ENCODE measurements at regions not wholly inside any gene's neighbourhood (a gene's known extent, or its start where the extent isn't known, plus 50 kb on each side); places are given as distances from the start of the nearest gene placed in this dataset.

- Mint-ChIP-seq H3K27me3 (no peaks in the 10 kb centered on the region), H3K36me3 (no peaks in the 10 kb centered on the region), H3K9me3 (peaks cover 1% of the 10 kb centered on the region), H3K4me1 (no peaks in the 10 kb centered on the region), H3K4me3 (no peak overlapping the region), H3K27ac (no peak overlapping the region)
- DNase-seq, result no peak
Measured at GRCh38 chr13:107331359-107331758, 763.4 kb upstream of the ARGLU1 start.

DNA sequence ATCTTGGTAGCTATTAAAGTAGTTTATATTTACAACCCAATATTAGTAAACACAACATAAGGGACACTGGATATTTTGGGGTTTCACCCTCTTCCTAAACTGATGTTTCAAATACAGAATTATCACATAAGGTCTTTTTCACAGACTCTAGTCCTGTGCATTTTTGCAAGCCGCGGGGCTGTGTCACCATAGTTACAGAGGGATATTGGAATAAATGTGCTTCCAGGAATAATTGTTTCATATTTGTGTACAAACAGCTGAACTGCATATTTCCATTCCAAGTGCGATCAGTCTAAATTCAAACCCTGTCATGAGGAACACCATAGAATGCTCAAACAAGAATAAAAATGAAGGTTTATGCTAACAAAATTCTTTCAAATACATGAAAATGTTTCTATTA, 762.5 kb upstream of the ARGLU1 start:
- Mint-ChIP-seq H3K36me3 (no peaks in the 10 kb centered on the region), H3K4me1 (no peaks in the 10 kb centered on the region), H3K9me3 (peaks cover 1% of the 10 kb centered on the region), H3K27ac (no peak overlapping the region), H3K4me3 (no peak overlapping the region), H3K27me3 (no peaks in the 10 kb centered on the region)
- DNase-seq, result no peak

GRCh38 chr13:107329991-107330390, 762.1 kb upstream of the ARGLU1 start:
- Mint-ChIP-seq H3K4me1 (no peaks in the 10 kb centered on the region), H3K36me3 (no peaks in the 10 kb centered on the region), H3K9me3 (peaks cover 1% of the 10 kb centered on the region), H3K4me3 (no peak overlapping the region), H3K27me3 (no peaks in the 10 kb centered on the region), H3K27ac (no peak overlapping the region)
- DNase-seq, result no peak

DNA sequence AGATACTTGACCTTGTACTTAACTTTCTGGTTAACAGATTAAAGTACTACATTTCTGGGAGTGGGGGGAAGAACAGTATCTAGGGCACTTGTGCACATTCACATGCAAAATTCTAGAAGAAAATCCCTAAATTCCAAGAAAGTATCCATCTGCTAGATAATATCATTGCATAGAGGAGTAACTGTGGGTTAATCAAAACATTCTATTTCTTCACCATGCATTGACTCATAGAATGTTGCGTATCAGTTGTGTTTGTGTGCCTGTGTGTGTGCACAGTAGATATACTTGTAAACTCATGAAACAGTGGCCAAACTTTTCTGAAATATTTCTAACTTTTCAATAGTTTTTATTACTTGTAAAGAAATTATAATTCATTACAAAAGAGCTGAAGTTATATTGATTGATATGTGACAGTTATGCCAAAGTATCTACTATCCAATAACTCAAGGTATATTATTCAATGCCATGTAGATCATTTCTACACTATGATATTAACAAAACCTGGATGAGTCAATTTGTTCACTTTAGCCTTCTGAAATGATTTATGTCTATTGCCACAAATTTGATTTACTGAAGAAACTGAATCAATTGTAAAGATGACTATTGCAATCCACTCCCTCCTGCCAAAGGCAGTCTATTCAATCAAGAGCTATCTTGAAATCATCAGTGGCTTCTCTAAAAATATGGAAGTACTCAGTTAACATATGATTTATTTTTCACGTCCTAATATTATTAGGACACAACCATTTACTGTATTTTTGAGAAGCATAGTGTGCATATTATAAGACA, 756.7 kb upstream of the ARGLU1 start:
- Mint-ChIP-seq H3K4me1 (no peaks in the 10 kb centered on the region), H3K27ac (no peak overlapping the region), H3K9me3 (no peaks in the 10 kb centered on the region), H3K27me3 (no peaks in the 10 kb centered on the region), H3K36me3 (no peaks in the 10 kb centered on the region), H3K4me3 (no peak overlapping the region)
- no peak for DNase-seq

DNA sequence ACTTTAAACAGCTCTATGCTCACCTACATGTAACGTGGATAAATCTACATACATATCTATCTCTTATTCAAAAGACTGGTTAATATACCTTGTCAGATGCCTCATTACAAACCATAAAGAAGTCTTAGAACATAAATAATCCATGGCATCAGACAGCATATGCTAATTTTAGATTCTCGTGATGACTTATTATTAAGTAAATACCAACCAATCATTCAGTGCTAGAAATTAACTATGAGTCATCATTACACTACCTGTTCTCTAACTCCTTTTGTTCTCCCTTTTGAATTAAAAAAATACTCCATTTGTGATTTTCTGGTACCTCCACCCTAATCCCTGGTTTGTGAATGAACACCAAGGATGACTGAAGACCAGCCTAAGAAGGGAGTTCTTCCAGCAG, 754.3 kb upstream of the ARGLU1 start:
- Mint-ChIP-seq H3K27me3 (no peaks in the 10 kb centered on the region), H3K9me3 (no peaks in the 10 kb centered on the region), H3K27ac (no peak overlapping the region), H3K4me3 (no peak overlapping the region), H3K36me3 (no peaks in the 10 kb centered on the region), H3K4me1 (no peaks in the 10 kb centered on the region)
- no peak for DNase-seq

GRCh38 chr13:107305178-107305577, 737.2 kb upstream of the ARGLU1 start:
- no peak for DNase-seq
- Mint-ChIP-seq H3K4me1 (no peaks in the 10 kb centered on the region), H3K27me3 (no peaks in the 10 kb centered on the region), H3K36me3 (no peaks in the 10 kb centered on the region), H3K4me3 (no peak overlapping the region), H3K9me3 (no peaks in the 10 kb centered on the region), H3K27ac (no peak overlapping the region)

DNA sequence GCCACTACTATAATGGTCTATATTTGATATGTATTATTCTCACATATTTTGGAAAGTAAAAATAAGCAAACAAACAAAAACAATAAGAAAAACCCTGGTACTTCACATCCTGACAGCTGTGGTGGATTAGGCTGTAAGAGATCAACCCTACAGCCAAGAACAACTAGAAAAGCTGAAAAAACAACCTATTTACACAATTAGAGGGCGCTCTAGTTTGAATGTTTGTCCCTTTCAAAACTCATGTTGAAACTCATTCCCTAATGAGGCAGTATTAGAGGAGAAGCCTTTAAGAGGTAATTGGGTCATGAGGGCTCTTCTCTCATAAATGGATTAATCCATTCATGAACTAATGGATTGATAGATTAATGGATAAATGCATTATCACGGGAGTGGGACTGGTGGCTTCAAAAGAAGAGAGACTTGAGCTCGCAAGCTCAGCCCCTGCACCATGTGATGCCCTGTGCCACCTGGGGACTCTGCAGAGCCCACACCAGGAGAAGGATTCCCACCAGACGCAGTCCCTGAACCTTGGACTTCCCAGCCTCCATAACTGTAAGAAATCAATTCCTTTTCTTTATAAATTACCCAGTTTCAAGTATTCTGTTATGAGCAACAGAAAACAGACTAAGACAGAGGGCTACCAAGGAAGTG, 733.9 kb upstream of the ARGLU1 start:
- Mint-ChIP-seq H3K27ac (no peak overlapping the region), H3K9me3 (no peaks in the 10 kb centered on the region), H3K36me3 (no peaks in the 10 kb centered on the region), H3K4me1 (no peaks in the 10 kb centered on the region), H3K27me3 (no peaks in the 10 kb centered on the region), H3K4me3 (no peak overlapping the region)
- DNase-seq, result no peak

DNA sequence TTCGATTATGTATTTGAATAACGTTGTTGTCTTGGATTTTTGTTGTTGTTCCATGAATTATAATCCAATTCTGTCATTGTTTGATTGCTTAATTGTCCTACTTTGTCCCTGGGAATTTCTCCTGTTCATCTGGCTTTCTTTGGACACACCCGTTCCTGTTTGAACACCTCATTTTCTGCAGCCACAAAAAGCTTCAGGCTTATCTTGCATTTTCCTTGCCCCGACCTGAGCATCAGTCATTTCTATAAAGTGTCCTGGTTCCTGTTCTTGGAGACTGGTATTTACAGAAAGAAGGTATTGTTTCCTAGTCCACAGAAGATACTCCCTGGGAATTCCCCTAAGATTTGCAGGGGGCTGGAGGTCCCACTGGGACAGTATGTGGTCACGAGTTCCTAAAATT, 731.8 kb upstream of the ARGLU1 start:
- DNase-seq, result no peak
- Mint-ChIP-seq H3K4me1 (no peaks in the 10 kb centered on the region), H3K9me3 (no peaks in the 10 kb centered on the region), H3K27ac (no peak overlapping the region), H3K27me3 (no peaks in the 10 kb centered on the region), H3K4me3 (no peak overlapping the region), H3K36me3 (no peaks in the 10 kb centered on the region)

DNA sequence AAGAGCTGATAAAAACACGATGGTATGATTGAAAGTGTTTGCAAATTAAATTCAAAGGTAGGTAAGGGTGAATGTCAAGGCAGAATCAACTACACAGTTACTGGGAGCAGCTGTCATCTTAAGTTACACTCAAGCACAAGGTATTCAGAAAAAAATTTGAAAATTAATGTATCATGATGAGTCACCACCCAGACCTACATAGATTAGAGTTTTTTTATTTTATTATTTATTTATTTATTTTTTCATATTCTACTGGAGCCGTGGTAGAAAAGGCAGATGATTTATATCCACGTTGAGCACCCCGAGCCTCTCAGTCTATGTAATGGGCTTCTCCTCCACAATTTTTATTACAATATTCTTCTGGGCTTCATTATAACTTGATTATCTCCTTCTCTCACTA, 728.9 kb upstream of the ARGLU1 start:
- Mint-ChIP-seq H3K9me3 (no peaks in the 10 kb centered on the region), H3K36me3 (no peaks in the 10 kb centered on the region), H3K27ac (no peak overlapping the region), H3K27me3 (no peaks in the 10 kb centered on the region), H3K4me3 (no peak overlapping the region), H3K4me1 (no peaks in the 10 kb centered on the region)
- no peak for DNase-seq

- no peaks in the 10 kb centered on the region for H3K9me3 Mint-ChIP-seq
- no peak overlapping the region for H3K27ac Mint-ChIP-seq
- no peaks in the 10 kb centered on the region for H3K4me1 Mint-ChIP-seq
- H3K27me3 Mint-ChIP-seq, result no peaks in the 10 kb centered on the region
- no peak for DNase-seq
- H3K4me3 Mint-ChIP-seq, result no peak overlapping the region
- no peaks in the 10 kb centered on the region for H3K36me3 Mint-ChIP-seq
Measured at GRCh38 chr13:107295416-107296140, 727.6 kb upstream of the ARGLU1 start.

- Mint-ChIP-seq H3K27me3 (no peaks in the 10 kb centered on the region), H3K27ac (no peak overlapping the region), H3K9me3 (no peaks in the 10 kb centered on the region), H3K4me1 (no peaks in the 10 kb centered on the region), H3K4me3 (no peak overlapping the region), H3K36me3 (no peaks in the 10 kb centered on the region)
- no peak for DNase-seq
Measured at GRCh38 chr13:107293924-107294323, 726.0 kb upstream of the ARGLU1 start.

- H3K4me3 Mint-ChIP-seq, result no peak overlapping the region
- no peak overlapping the region for H3K27ac Mint-ChIP-seq
- H3K4me1 Mint-ChIP-seq, result no peaks in the 10 kb centered on the region
- DNase-seq, result no peak
- H3K36me3 Mint-ChIP-seq, result no peaks in the 10 kb centered on the region
- H3K9me3 Mint-ChIP-seq, result no peaks in the 10 kb centered on the region
- no peaks in the 10 kb centered on the region for H3K27me3 Mint-ChIP-seq
Measured at GRCh38 chr13:107291875-107292274, 723.9 kb upstream of the ARGLU1 start.

GRCh38 chr13:107289540-107289939, 721.6 kb upstream of the ARGLU1 start:
- Mint-ChIP-seq H3K36me3 (no peaks in the 10 kb centered on the region), H3K27me3 (no peaks in the 10 kb centered on the region), H3K4me3 (no peak overlapping the region), H3K4me1 (no peaks in the 10 kb centered on the region), H3K27ac (no peak overlapping the region), H3K9me3 (no peaks in the 10 kb centered on the region)
- no peak for DNase-seq

GRCh38 chr13:107284173-107284572, 716.2 kb upstream of the ARGLU1 start:
- peaks cover 5% of the 10 kb centered on the region for H3K9me3 Mint-ChIP-seq
- DNase-seq, result no peak
- H3K36me3 Mint-ChIP-seq, result no peaks in the 10 kb centered on the region
- H3K4me3 Mint-ChIP-seq, result no peak overlapping the region
- H3K27me3 Mint-ChIP-seq, result no peaks in the 10 kb centered on the region
- no peak overlapping the region for H3K27ac Mint-ChIP-seq
- H3K4me1 Mint-ChIP-seq, result no peaks in the 10 kb centered on the region

DNA sequence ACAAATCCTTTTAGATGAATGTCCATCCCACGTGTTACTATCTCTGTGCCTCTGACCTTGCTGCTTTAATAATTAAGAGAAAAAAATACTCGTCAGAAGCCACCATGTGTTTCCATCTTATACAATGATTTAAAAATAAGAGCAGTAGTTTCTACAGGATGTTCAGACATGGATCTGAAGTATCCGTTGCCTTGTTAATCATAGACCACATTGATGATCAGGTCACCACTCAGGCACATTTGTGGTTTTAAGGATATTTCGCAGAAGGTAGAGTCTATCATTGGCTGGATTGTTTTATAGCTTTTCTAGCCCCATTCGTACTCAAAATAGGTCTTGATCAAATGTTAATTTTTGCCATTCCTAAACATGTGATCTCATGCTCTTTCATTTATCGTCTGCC, 710.0 kb upstream of the ARGLU1 start:
- H3K4me3 Mint-ChIP-seq, result no peak overlapping the region
- DNase-seq, result no peak
- no peaks in the 10 kb centered on the region for H3K36me3 Mint-ChIP-seq
- H3K27ac Mint-ChIP-seq, result no peak overlapping the region
- H3K9me3 Mint-ChIP-seq, result no peaks in the 10 kb centered on the region
- no peaks in the 10 kb centered on the region for H3K4me1 Mint-ChIP-seq
- no peaks in the 10 kb centered on the region for H3K27me3 Mint-ChIP-seq

- Mint-ChIP-seq H3K4me3 (no peak overlapping the region), H3K27ac (no peak overlapping the region), H3K9me3 (no peaks in the 10 kb centered on the region), H3K36me3 (no peaks in the 10 kb centered on the region), H3K4me1 (no peaks in the 10 kb centered on the region), H3K27me3 (no peaks in the 10 kb centered on the region)
- DNase-seq, result no peak
Measured at GRCh38 chr13:107276936-107277335, 709.0 kb upstream of the ARGLU1 start.

All from activated naive CD8-positive, alpha-beta T cell treated with anti-CD3 and anti-CD28 coated beads for 36 hours (primary cell).